Spleen (tissue), 7 donors: ENCODE measurements at regions not wholly inside any gene's neighbourhood (a gene's known extent, or its start where the extent isn't known, plus 50 kb on each side); places are given as distances from the start of the nearest gene placed in this dataset.

Experiments
- POLR2A ChIP-seq, 3 donors: fragments of 450-650 bp; IDR thresholded peaks; one replicate each; pipeline ENCODE4 v1.5.1; 2017; ENCODE audit warnings: antibody characterized with exemption in 3 of 3, mild to moderate bottlenecking in 1 of 3
- POLR2AphosphoS5 ChIP-seq, 3 donors: sonication (generic); formaldehyde crosslinking; IDR thresholded peaks; one replicate each; pipeline ENCODE4 v1.5.1; 2017; ENCODE audit warnings: antibody characterized with exemption in 3 of 3
- TF ChIP-seq, protein P1 (sequence below), 11 experiments: fragments of 200-600 bp in 7 of 11; fragments of 450-650 bp in 4 of 11; sonication (generic) in 4 of 11; IDR thresholded peaks in 8 of 11; conservative IDR thresholded peaks in 3 of 11; 1 replicate in 7 of 11; 2 replicates in 4 of 11; pipeline versions ENCODE4 v1.4.0 to v1.8.0; 2016 to 2021; ENCODE audit warnings: antibody characterized with exemption in 11 of 11, inconsistent platforms in 4 of 11, mild to moderate bottlenecking in 1 of 11
- donor health status: DM: no; HTN: no; CAD: no; lungs with moderate emphysema.
- donor health status: DM: no; HTN: no; CAD: no.
- donor health status: DM: no; HTN: no; CAD: no.

DNA sequence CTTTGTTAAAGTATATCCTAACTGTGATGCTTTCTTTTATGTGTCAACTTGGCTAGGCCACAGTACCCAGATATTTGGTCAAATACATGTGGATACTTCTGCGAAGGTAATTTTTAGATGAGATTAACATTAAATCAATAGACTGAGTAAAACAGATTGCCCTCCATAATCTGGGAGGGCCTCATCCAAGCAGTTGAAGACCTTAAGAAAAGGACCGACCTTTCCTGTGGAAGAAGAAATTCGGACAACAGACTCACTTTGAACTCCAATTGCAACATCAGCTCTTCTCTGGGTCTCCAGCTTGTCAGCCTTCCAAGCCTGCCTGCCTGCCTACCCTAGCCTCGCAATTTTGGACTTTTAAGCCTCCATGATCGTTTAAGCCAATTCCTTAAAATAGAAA lies 57.9 kb upstream of the DOCK9 start:
- TF ChIP-seq, protein P1, sequence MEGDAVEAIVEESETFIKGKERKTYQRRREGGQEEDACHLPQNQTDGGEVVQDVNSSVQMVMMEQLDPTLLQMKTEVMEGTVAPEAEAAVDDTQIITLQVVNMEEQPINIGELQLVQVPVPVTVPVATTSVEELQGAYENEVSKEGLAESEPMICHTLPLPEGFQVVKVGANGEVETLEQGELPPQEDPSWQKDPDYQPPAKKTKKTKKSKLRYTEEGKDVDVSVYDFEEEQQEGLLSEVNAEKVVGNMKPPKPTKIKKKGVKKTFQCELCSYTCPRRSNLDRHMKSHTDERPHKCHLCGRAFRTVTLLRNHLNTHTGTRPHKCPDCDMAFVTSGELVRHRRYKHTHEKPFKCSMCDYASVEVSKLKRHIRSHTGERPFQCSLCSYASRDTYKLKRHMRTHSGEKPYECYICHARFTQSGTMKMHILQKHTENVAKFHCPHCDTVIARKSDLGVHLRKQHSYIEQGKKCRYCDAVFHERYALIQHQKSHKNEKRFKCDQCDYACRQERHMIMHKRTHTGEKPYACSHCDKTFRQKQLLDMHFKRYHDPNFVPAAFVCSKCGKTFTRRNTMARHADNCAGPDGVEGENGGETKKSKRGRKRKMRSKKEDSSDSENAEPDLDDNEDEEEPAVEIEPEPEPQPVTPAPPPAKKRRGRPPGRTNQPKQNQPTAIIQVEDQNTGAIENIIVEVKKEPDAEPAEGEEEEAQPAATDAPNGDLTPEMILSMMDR (IDR thresholded peaks at IDR 0.05 in 8 of 11, conservative IDR thresholded peaks at IDR 0.05 in 3 of 11) = no peak
- no peak for TF ChIP-seq POLR2A (IDR thresholded peaks at IDR 0.05)
- TF ChIP-seq POLR2AphosphoS5 (IDR thresholded peaks at IDR 0.05) = no peak
